ENCODE measurements at regions not wholly inside any gene's neighbourhood (a gene's known extent, or its start where the extent isn't known, plus 50 kb on each side); places are given as distances from the start of the nearest gene placed in this dataset.
"Not testable (repeated sequence)": the region's sequence is repeated elsewhere in the genome, so short reads cannot be mapped to it uniquely, and the experiment has no call there.

GRCh38 chr5:52624291-52624690 lies 163.4 kb upstream of the ITGA1 start:
- H3K36me3 ChIP-seq: no peaks in the 10 kb centered on the region
- intact Hi-C loops (cut with DNase I; ENCODE audit: low total_unique reads): no loop called here
- no peaks in the 10 kb centered on the region for H3K27me3 ChIP-seq
- TF ChIP-seq, protein P1, sequence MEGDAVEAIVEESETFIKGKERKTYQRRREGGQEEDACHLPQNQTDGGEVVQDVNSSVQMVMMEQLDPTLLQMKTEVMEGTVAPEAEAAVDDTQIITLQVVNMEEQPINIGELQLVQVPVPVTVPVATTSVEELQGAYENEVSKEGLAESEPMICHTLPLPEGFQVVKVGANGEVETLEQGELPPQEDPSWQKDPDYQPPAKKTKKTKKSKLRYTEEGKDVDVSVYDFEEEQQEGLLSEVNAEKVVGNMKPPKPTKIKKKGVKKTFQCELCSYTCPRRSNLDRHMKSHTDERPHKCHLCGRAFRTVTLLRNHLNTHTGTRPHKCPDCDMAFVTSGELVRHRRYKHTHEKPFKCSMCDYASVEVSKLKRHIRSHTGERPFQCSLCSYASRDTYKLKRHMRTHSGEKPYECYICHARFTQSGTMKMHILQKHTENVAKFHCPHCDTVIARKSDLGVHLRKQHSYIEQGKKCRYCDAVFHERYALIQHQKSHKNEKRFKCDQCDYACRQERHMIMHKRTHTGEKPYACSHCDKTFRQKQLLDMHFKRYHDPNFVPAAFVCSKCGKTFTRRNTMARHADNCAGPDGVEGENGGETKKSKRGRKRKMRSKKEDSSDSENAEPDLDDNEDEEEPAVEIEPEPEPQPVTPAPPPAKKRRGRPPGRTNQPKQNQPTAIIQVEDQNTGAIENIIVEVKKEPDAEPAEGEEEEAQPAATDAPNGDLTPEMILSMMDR (IDR thresholded peaks at IDR 0.05): no peak
- no peak for DNase-seq
- H3K9me3 ChIP-seq: no peaks in the 10 kb centered on the region
- no peaks in the 10 kb centered on the region for H3K4me1 ChIP-seq
- H3K27ac ChIP-seq: no peak overlapping the region
- H3K4me3 ChIP-seq: no peak overlapping the region

- Histone ChIP-seq H3K27ac (no peak overlapping the region), H3K4me3 (no peak overlapping the region), H3K27me3 (no peaks in the 10 kb centered on the region), H3K4me1 (no peaks in the 10 kb centered on the region), H3K36me3 (no peaks in the 10 kb centered on the region), H3K9me3 (no peaks in the 10 kb centered on the region)
- TF ChIP-seq, protein P1 (IDR thresholded peaks at IDR 0.05): no peak
- intact Hi-C loops (cut with DNase I; ENCODE audit: low total_unique reads): no loop called here
- no peak for DNase-seq
These were observed 161.4 kb upstream of the ITGA1 start for GRCh38 chr5:52626312-52626711.

GRCh38 chr5:52627740-52628139 lies 160.0 kb upstream of the ITGA1 start:
- Histone ChIP-seq H3K9me3 (no peaks in the 10 kb centered on the region), H3K4me1 (no peaks in the 10 kb centered on the region), H3K27me3 (no peaks in the 10 kb centered on the region), H3K4me3 (no peak overlapping the region), H3K36me3 (no peaks in the 10 kb centered on the region), H3K27ac (no peak overlapping the region)
- intact Hi-C loops (cut with DNase I; ENCODE audit: low total_unique reads): no loop called here
- TF ChIP-seq, protein P1 (IDR thresholded peaks at IDR 0.05): no peak
- no peak for DNase-seq

- H3K27me3 ChIP-seq: no peaks in the 10 kb centered on the region
- DNase-seq: no peak
- no peak overlapping the region for H3K27ac ChIP-seq
- intact Hi-C loops (cut with DNase I; ENCODE audit: low total_unique reads): no loop called here
- H3K4me1 ChIP-seq: no peaks in the 10 kb centered on the region
- no peaks in the 10 kb centered on the region for H3K9me3 ChIP-seq
- H3K36me3 ChIP-seq: no peaks in the 10 kb centered on the region
- TF ChIP-seq, protein P1 (IDR thresholded peaks at IDR 0.05): no peak
- H3K4me3 ChIP-seq: no peak overlapping the region
These were observed 155.4 kb upstream of the ITGA1 start for GRCh38 chr5:52632281-52632680.

- intact Hi-C loops (cut with DNase I; ENCODE audit: low total_unique reads); H3K27ac ChIP-seq; H3K4me1 ChIP-seq; H3K9me3 ChIP-seq; H3K27me3 ChIP-seq; H3K4me3 ChIP-seq; H3K36me3 ChIP-seq; DNase-seq: not testable (repeated sequence)
These were observed 153.5 kb upstream of the ITGA1 start for GRCh38 chr5:52634171-52634570.

- Histone ChIP-seq H3K27me3 (no peaks in the 10 kb centered on the region), H3K4me1 (no peaks in the 10 kb centered on the region), H3K36me3 (no peaks in the 10 kb centered on the region), H3K27ac (no peak overlapping the region), H3K9me3 (no peaks in the 10 kb centered on the region), H3K4me3 (no peak overlapping the region)
- no peak for DNase-seq
- TF ChIP-seq, protein P1 (IDR thresholded peaks at IDR 0.05): no peak
- intact Hi-C loops (cut with DNase I; ENCODE audit: low total_unique reads): no loop called here
These were observed 149.0 kb upstream of the ITGA1 start for GRCh38 chr5:52638732-52639131.

All from tibial artery (tissue), 4 donors.